ENCODE measurements at regions not wholly inside any gene's neighbourhood (a gene's known extent, or its start where the extent isn't known, plus 50 kb on each side); places are given as distances from the start of the nearest gene placed in this dataset.

DNA sequence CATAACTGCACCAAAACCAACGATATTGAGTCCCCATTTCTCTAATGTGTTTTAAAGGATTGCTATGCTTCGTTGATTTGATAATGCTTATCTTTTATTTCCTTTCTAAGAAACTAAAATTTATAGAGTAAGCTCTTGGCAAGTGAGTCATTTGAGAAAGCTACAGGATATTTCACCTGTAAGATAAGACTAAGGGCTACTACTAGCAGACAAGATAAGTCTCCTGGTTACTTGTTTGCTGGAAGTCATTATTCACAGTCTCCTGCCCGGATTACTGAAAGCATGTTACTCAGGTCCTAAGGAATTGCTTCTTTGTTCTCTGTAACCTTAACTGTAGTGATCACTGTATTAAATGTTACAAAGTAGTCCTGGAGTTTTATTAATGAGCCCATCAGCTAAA lies 315.9 kb upstream of the RASA1 start:
- Histone ChIP-seq H3K9ac (replicated peaks; ENCODE audit: extremely low read depth, insufficient read depth, low read length) (no peak overlapping the region), H3K4me1 (ENCODE audit: control insufficient read depth, extremely low read depth, insufficient read depth, low read length) (no peaks in the 10 kb centered on the region), H2AFZ (ENCODE audit: low read depth, low read length) (no peak overlapping the region), H3K27me3 (ENCODE audit: control insufficient read depth in 2 of 2, insufficient read depth in 2 of 2, low read length in 2 of 2) (peaks cover 0 to 12% of the 10 kb centered on the region in 2 experiments), H3K36me3 (ENCODE audit: control insufficient read depth in 2 of 2, extremely low read depth in 1 of 2, insufficient read depth in 2 of 2, low read length in 2 of 2) (no peaks in the 10 kb centered on the region), H3K9me1 (replicated peaks; ENCODE audit: control insufficient read depth, extremely low read depth, insufficient read depth, low read length) (no peaks in the 10 kb centered on the region), H3K4me3 (replicated peaks in 1 of 3; ENCODE audit: insufficient read depth in 1 of 3, low read depth in 1 of 3, low read length in 3 of 3) (no peak overlapping the region), H3K27ac (ENCODE audit: insufficient read depth, low read depth, low read length) (no peak overlapping the region), H4K20me1 (replicated peaks; ENCODE audit: control insufficient read depth, extremely low read depth, insufficient read depth, low read length) (no peaks in the 10 kb centered on the region), H3K79me2 (ENCODE audit: control insufficient read depth, insufficient read depth, low read length) (no peaks in the 10 kb centered on the region), H3K9me3 (replicated peaks; ENCODE audit: control insufficient read depth, insufficient read depth, low read length) (no peaks in the 10 kb centered on the region), H3K4me2 (ENCODE audit: insufficient read depth, low read length) (no peak overlapping the region)
- POLR2A ChIA-PET = no interaction called here
- FAIRE-seq = no peak
- no peak for DNase-seq (ENCODE audit: low read depth, low spot score)
- dilution Hi-C loops (cut with MboI; ENCODE audit: extremely low pct_ligation_motif_present, low sequenced_read_pairs) (no loop called here), intact Hi-C loops (cut with micrococcal nuclease) (no loop called here)
- CTCF ChIA-PET = no interaction called here
- no TSS peak for BruUV-seq (replicated peaks)
- TF ChIP-seq JUN (IDR thresholded peaks at IDR 0.05; ENCODE audit: borderline replicate concordance, insufficient read depth, insufficient read length, low read depth) (no peak), POLR2A (IDR thresholded peaks at IDR 0.05; ENCODE audit: low read depth, low read length) (no peak), EZH2 (IDR thresholded peaks at IDR 0.05; ENCODE audit: borderline replicate concordance, low read depth, low read length, severe bottlenecking) (no peak), GATA2 (IDR thresholded peaks at IDR 0.05; ENCODE audit: insufficient read depth, insufficient read length, low read depth, low read length) (no peak), FOS (IDR thresholded peaks at IDR 0.05; ENCODE audit: borderline replicate concordance, insufficient read depth, low read length) (no peak)

GRCh38 chr5:86964889-86965288 lies 302.8 kb upstream of the RASA1 start:
- Histone ChIP-seq H3K4me3 (replicated peaks in 1 of 3; ENCODE audit: insufficient read depth in 1 of 3, low read depth in 1 of 3, low read length in 3 of 3) (no peak overlapping the region), H3K27me3 (ENCODE audit: control insufficient read depth in 2 of 2, insufficient read depth in 2 of 2, low read length in 2 of 2) (no peaks in the 10 kb centered on the region), H3K9me3 (replicated peaks; ENCODE audit: control insufficient read depth, insufficient read depth, low read length) (no peaks in the 10 kb centered on the region), H3K27ac (ENCODE audit: insufficient read depth, low read depth, low read length) (no peak overlapping the region), H3K9ac (replicated peaks; ENCODE audit: extremely low read depth, insufficient read depth, low read length) (no peak overlapping the region), H4K20me1 (replicated peaks; ENCODE audit: control insufficient read depth, extremely low read depth, insufficient read depth, low read length) (no peaks in the 10 kb centered on the region), H3K4me1 (ENCODE audit: control insufficient read depth, extremely low read depth, insufficient read depth, low read length) (peaks cover 7% of the 10 kb centered on the region), H3K4me2 (ENCODE audit: insufficient read depth, low read length) (no peak overlapping the region), H3K79me2 (ENCODE audit: control insufficient read depth, insufficient read depth, low read length) (no peaks in the 10 kb centered on the region), H3K36me3 (ENCODE audit: control insufficient read depth in 2 of 2, extremely low read depth in 1 of 2, insufficient read depth in 2 of 2, low read length in 2 of 2) (no peaks in the 10 kb centered on the region), H3K9me1 (replicated peaks; ENCODE audit: control insufficient read depth, extremely low read depth, insufficient read depth, low read length) (no peaks in the 10 kb centered on the region), H2AFZ (ENCODE audit: low read depth, low read length) (no peak overlapping the region)
- ChIA-PET POLR2A (no interaction called here), CTCF (no interaction called here)
- no peak for TF ChIP-seq POLR2A (IDR thresholded peaks at IDR 0.05; ENCODE audit: low read depth, low read length)
- no peak for TF ChIP-seq POLR2AphosphoS5 (IDR thresholded peaks at IDR 0.05; ENCODE audit: insufficient read depth, low read depth, low read length)
- no peak for TF ChIP-seq JUN (IDR thresholded peaks at IDR 0.05; ENCODE audit: borderline replicate concordance, insufficient read depth, insufficient read length, low read depth)
- TF ChIP-seq MAX (IDR thresholded peaks at IDR 0.05; ENCODE audit: insufficient read depth, insufficient read length) = no peak
- TF ChIP-seq MYC (IDR thresholded peaks at IDR 0.05; ENCODE audit: low read depth, low read length) = no peak
- no peak for TF ChIP-seq EZH2 (IDR thresholded peaks at IDR 0.05; ENCODE audit: borderline replicate concordance, low read depth, low read length, severe bottlenecking)
- no TSS peak for BruUV-seq (replicated peaks)
- FAIRE-seq = no peak
- no peak for DNase-seq (ENCODE audit: low read depth, low spot score)
- dilution Hi-C loops (cut with MboI; ENCODE audit: extremely low pct_ligation_motif_present, low sequenced_read_pairs) = no loop called here
- intact Hi-C loops (cut with micrococcal nuclease) = loop anchor here (5.0 kb wide), 1 partner anchor 437 kb away; no protein-coding TSS in a partner anchor
